Peyer's patch (tissue), 4 donors: ENCODE measurements at regions not wholly inside any gene's neighbourhood (a gene's known extent, or its start where the extent isn't known, plus 50 kb on each side); places are given as distances from the start of the nearest gene placed in this dataset.

Experiments
- CTCF ChIP-seq, 6 experiments: fragments of 450-650 bp in 4 of 6; fragments of 200-600 bp in 2 of 6; sonication (generic) in 1 of 6; IDR thresholded peaks; one replicate each; pipeline ENCODE4 v1.5.1; 2017 to 2019; ENCODE audit warnings: antibody characterized with exemption in 6 of 6, mild to moderate bottlenecking in 3 of 6, moderate library complexity in 1 of 6
- POLR2A ChIP-seq, 2 donors: fragments of 450-650 bp; IDR thresholded peaks; one replicate each; pipeline ENCODE4 v1.5.1; 2017; ENCODE audit warnings: antibody characterized with exemption in 2 of 2, mild to moderate bottlenecking in 2 of 2, moderate library complexity in 2 of 2

DNA sequence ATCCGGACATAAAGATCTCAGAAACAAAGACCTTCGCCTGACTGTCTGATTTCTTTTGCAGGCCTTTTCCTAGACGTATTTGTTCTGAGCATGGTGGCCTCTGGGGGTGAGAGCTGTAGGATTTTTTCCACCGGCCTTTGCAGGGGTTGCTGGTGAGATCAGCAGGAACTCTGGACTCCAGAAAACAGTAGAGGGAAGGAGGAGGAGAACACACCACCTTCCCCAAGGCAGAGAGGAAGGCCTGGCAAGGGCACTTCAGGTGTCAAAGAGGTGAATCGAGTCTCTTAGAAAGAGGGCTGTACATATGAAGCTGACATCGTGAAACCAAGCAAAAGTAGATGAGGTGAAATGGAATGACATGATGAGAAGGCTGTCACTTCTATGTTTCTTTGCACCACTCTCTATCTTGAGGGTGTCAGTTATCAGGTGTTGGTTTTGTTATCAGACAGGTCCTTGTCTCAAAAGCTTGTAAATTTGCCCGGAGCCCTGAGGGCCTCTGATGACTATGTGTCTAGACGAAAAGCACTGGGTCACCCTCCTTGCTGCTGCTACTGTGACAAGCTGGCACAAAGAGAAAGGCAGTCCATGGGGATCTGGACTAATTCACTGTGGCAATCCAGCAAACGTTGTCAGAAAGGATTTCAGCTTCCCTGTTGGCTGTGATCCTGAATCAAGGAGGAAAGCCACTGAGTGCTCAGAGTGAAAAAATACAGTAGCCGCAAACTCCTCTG is 91.3 kb upstream of the MAP3K7 start:
- TF ChIP-seq CTCF (IDR thresholded peaks at IDR 0.05) (no peak), POLR2A (IDR thresholded peaks at IDR 0.05) (no peak)
